ENCODE measurements at regions not wholly inside any gene's neighbourhood (a gene's known extent, or its start where the extent isn't known, plus 50 kb on each side); places are given as distances from the start of the nearest gene placed in this dataset.

GRCh38 chr2:63767307-63767706 is 74.4 kb upstream of the UGP2 start:
- BruUV-seq (replicated peaks) = no TSS peak
- in situ Hi-C loops (cut with MboI) (no loop called here), intact Hi-C loops (cut with micrococcal nuclease; ENCODE audit: unreplicated experiment) (no loop called here)
- H3K79me2 ChIP-seq (ENCODE audit: control insufficient read depth, insufficient read depth, low read length) = no peaks in the 10 kb centered on the region
- H3K4me1 ChIP-seq (ENCODE audit: control insufficient read depth, insufficient read depth, low read length) = no peaks in the 10 kb centered on the region
- H3K9ac ChIP-seq (ENCODE audit: control insufficient read depth, insufficient read depth, low read length) = no peak overlapping the region
- H2AFZ ChIP-seq (ENCODE audit: control insufficient read depth, low read depth, low read length) = no peak overlapping the region
- no peak for FAIRE-seq
- no peak overlapping the region for H3K4me3 ChIP-seq
- H3K27ac ChIP-seq (ENCODE audit: control insufficient read depth, insufficient read depth) = no peak overlapping the region
- no peaks in the 10 kb centered on the region for H3K36me3 ChIP-seq (ENCODE audit: control insufficient read depth in 2 of 2, insufficient read depth in 2 of 2, low read length in 1 of 2)
- TF ChIP-seq E4F1 (IDR thresholded peaks at IDR 0.05; ENCODE audit: borderline replicate concordance, partially characterized antibody) (no peak), CBX5 (IDR thresholded peaks at IDR 0.05; ENCODE audit: low read depth) (no peak), STAT1 (conservative IDR thresholded peaks at IDR 0.05) (no peak)
- no peaks in the 10 kb centered on the region for H4K20me1 ChIP-seq (ENCODE audit: control insufficient read depth, insufficient read depth)
- no peaks in the 10 kb centered on the region; the same call in 2 of the 3 replicates for H3K9me3 ChIP-seq (replicated peaks; ENCODE audit: control insufficient read depth, insufficient read depth, low read length)
- no peak for ATAC-seq
- ChIA-PET RAD21 (ENCODE audit: unreplicated experiment) (no interaction called here), SMC1A (ENCODE audit: uncharacterized antibody, unreplicated experiment) (no interaction called here), CTCF (interaction anchor here (0.7 kb wide), 1 partner anchor 1675 kb away, joined by 3 read pairs; no protein-coding TSS in a partner anchor), POLR2A (interaction anchor here (0.5 kb wide), 1 partner anchor 1002 kb away, joined by 3 read pairs; no protein-coding TSS in a partner anchor)
- H3K27me3 ChIP-seq (replicated peaks in 1 of 2; ENCODE audit: control insufficient read depth in 2 of 2, insufficient read depth in 2 of 2, low read length in 1 of 2) = no peaks in the 10 kb centered on the region
- DNase-seq (ENCODE audit: low read depth, low spot score) = no peak
- no peak overlapping the region for H3K4me2 ChIP-seq (ENCODE audit: control insufficient read depth, insufficient read depth)
- WGBS (ENCODE audit: insufficient coverage, insufficient replicate concordance, low lambda C conversion rate, missing lambda C conversion rate) = 100% methylated on average over 1 of the region's 1 CpG

- RAD21 ChIA-PET (ENCODE audit: unreplicated experiment) = no interaction called here
- H3K9me3 ChIP-seq (replicated peaks; ENCODE audit: control insufficient read depth, insufficient read depth, low read length) = no peaks in the 10 kb centered on the region; the same call in 2 of the 3 replicates
- BruUV-seq (replicated peaks) = no TSS peak
- FAIRE-seq (no peak), ATAC-seq (peak; percentile 70), DNase-seq (ENCODE audit: low read depth, low spot score) (no peak)
- no peak overlapping the region for H3K4me2 ChIP-seq (ENCODE audit: control insufficient read depth, insufficient read depth)
- H3K4me1 ChIP-seq (ENCODE audit: control insufficient read depth, insufficient read depth, low read length) = no peaks in the 10 kb centered on the region
- no peak overlapping the region for H3K9ac ChIP-seq (ENCODE audit: control insufficient read depth, insufficient read depth, low read length)
- H3K4me3 ChIP-seq = no peak overlapping the region
- in situ Hi-C loops (cut with MboI) (no loop called here), intact Hi-C loops (cut with micrococcal nuclease; ENCODE audit: unreplicated experiment) (no loop called here)
- TF ChIP-seq SMARCA5 (IDR thresholded peaks at IDR 0.05) (no peak), MEF2B (IDR thresholded peaks at IDR 0.05; ENCODE audit: partially characterized antibody, poor library complexity, severe bottlenecking) (peak; percentile 41), SRF (IDR thresholded peaks at IDR 0.05; ENCODE audit: low read depth in 2 of 2, low read length in 2 of 2) (no peak), BACH1 (IDR thresholded peaks at IDR 0.05; ENCODE audit: borderline replicate concordance) (no peak), JUNB (IDR thresholded peaks at IDR 0.05) (peak; percentile 40; the same call in 1 of the 2 replicates)
- TF ChIP-seq, protein P1, sequence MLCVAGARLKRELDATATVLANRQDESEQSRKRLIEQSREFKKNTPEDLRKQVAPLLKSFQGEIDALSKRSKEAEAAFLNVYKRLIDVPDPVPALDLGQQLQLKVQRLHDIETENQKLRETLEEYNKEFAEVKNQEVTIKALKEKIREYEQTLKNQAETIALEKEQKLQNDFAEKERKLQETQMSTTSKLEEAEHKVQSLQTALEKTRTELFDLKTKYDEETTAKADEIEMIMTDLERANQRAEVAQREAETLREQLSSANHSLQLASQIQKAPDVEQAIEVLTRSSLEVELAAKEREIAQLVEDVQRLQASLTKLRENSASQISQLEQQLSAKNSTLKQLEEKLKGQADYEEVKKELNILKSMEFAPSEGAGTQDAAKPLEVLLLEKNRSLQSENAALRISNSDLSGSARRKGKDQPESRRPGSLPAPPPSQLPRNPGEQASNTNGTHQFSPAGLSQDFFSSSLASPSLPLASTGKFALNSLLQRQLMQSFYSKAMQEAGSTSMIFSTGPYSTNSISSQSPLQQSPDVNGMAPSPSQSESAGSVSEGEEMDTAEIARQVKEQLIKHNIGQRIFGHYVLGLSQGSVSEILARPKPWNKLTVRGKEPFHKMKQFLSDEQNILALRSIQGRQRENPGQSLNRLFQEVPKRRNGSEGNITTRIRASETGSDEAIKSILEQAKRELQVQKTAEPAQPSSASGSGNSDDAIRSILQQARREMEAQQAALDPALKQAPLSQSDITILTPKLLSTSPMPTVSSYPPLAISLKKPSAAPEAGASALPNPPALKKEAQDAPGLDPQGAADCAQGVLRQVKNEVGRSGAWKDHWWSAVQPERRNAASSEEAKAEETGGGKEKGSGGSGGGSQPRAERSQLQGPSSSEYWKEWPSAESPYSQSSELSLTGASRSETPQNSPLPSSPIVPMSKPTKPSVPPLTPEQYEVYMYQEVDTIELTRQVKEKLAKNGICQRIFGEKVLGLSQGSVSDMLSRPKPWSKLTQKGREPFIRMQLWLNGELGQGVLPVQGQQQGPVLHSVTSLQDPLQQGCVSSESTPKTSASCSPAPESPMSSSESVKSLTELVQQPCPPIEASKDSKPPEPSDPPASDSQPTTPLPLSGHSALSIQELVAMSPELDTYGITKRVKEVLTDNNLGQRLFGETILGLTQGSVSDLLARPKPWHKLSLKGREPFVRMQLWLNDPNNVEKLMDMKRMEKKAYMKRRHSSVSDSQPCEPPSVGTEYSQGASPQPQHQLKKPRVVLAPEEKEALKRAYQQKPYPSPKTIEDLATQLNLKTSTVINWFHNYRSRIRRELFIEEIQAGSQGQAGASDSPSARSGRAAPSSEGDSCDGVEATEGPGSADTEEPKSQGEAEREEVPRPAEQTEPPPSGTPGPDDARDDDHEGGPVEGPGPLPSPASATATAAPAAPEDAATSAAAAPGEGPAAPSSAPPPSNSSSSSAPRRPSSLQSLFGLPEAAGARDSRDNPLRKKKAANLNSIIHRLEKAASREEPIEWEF (IDR thresholded peaks at IDR 0.05; ENCODE audit: insufficient replicate concordance, low read depth, low read length) = peak; percentile 42
- CTCF ChIA-PET = interaction anchor here (0.7 to 1.3 kb wide), 2 partner anchors 122 to 1675 kb away, joined by 3 read pairs; no protein-coding TSS in a partner anchor
- H3K27me3 ChIP-seq (replicated peaks in 1 of 2; ENCODE audit: control insufficient read depth in 2 of 2, insufficient read depth in 2 of 2, low read length in 1 of 2) = no peaks in the 10 kb centered on the region
- H4K20me1 ChIP-seq (ENCODE audit: control insufficient read depth, insufficient read depth) = no peaks in the 10 kb centered on the region
- POLR2A ChIA-PET = no interaction called here
- H3K79me2 ChIP-seq (ENCODE audit: control insufficient read depth, insufficient read depth, low read length) = no peaks in the 10 kb centered on the region
- SMC1A ChIA-PET (ENCODE audit: uncharacterized antibody, unreplicated experiment) = no interaction called here
- no peak overlapping the region for H3K27ac ChIP-seq (ENCODE audit: control insufficient read depth, insufficient read depth)
- no peak overlapping the region for H2AFZ ChIP-seq (ENCODE audit: control insufficient read depth, low read depth, low read length)
- H3K36me3 ChIP-seq (ENCODE audit: control insufficient read depth in 2 of 2, insufficient read depth in 2 of 2, low read length in 1 of 2) = no peaks in the 10 kb centered on the region
Observed at GRCh38 chr2:63768051-63768450, 73.6 kb upstream of the UGP2 start.

Data from GM12878 (cell line).